Neural crest cell (in vitro differentiated cells): ENCODE measurements at regions not wholly inside any gene's neighbourhood (a gene's known extent, or its start where the extent isn't known, plus 50 kb on each side); places are given as distances from the start of the nearest gene placed in this dataset.

ENCODE experiments used
- DNase-seq: peaks from one replicate; pipeline ENCODE4 v3.0.0; 2021; ENCODE audit warnings: low read depth, mixed read lengths, low spot score
- H3K27ac Mint-ChIP-seq: one replicate; pipeline ENCODE4 v1.8.0; 2021; ENCODE audit warnings: mild to moderate bottlenecking, mixed read lengths; ENCODE audit not compliant: unreplicated experiment
- H3K27me3 Mint-ChIP-seq: 2 replicates; pipeline ENCODE4 v1.8.0; 2021; ENCODE audit warnings: low read depth, mild to moderate bottlenecking, mixed read lengths
- H3K36me3 Mint-ChIP-seq: 2 replicates; pipeline ENCODE4 v1.8.0; 2021; ENCODE audit warnings: low read depth, mild to moderate bottlenecking, mixed read lengths
- H3K4me1 Mint-ChIP-seq: 2 replicates; pipeline ENCODE4 v1.8.0; 2021; ENCODE audit warnings: mixed read lengths
- H3K4me3 Mint-ChIP-seq: one replicate; pipeline ENCODE4 v1.8.0; 2021; ENCODE audit warnings: mild to moderate bottlenecking, mixed read lengths
- H3K9me3 Mint-ChIP-seq: 2 replicates; pipeline ENCODE4 v1.8.0; 2021; ENCODE audit warnings: mixed read lengths
- CTCF ChIP-seq: fragments of 200-600 bp; sonication (generic); conservative IDR thresholded peaks from 2 replicates; pipeline ENCODE4 v1.5.0; 2021; ENCODE audit warnings: antibody characterized with exemption, mild to moderate bottlenecking

- no peak for DNase-seq
- no peak overlapping the region for H3K27ac Mint-ChIP-seq
- no peak overlapping the region for H3K4me3 Mint-ChIP-seq
- no peak for TF ChIP-seq CTCF
- peaks cover 7% of the 10 kb centered on the region for H3K9me3 Mint-ChIP-seq
- no peaks in the 10 kb centered on the region for H3K36me3 Mint-ChIP-seq
- H3K4me1 Mint-ChIP-seq, result peaks cover 1% of the 10 kb centered on the region
- H3K27me3 Mint-ChIP-seq, result no peaks in the 10 kb centered on the region
Observed at GRCh38 chr13:74669149-74669548, 534.9 kb upstream of the KLF12 start.

GRCh38 chr13:74667656-74668203 is 533.5 kb upstream of the KLF12 start:
- Mint-ChIP-seq H3K9me3 (peaks cover 4% of the 10 kb centered on the region), H3K27me3 (no peaks in the 10 kb centered on the region)
- no peak for TF ChIP-seq CTCF

DNA sequence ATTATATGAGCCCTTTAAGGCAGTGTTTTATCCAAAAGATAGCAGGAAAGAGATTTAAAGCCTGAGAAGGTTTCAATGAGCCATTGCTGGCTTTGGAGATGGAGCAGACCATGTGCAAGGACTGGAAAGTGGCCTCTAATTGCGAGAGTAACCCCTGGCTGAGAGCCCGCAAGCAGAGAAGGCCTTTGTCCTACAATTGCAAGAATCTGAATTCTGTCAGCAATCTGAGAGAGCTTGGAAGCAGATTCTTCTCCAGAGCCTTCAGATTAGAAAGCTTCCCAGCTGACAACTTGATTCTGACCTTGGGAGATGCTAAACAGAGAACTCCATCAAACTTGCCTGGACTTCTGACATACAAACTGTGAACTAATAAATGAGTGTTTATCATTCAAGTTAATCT is 528.7 kb upstream of the KLF12 start:
- TF ChIP-seq CTCF, result no peak
- H3K4me1 Mint-ChIP-seq, result no peaks in the 10 kb centered on the region
- no peaks in the 10 kb centered on the region for H3K9me3 Mint-ChIP-seq
- DNase-seq, result no peak
- no peak overlapping the region for H3K4me3 Mint-ChIP-seq
- no peaks in the 10 kb centered on the region for H3K27me3 Mint-ChIP-seq
- no peaks in the 10 kb centered on the region for H3K36me3 Mint-ChIP-seq
- no peak overlapping the region for H3K27ac Mint-ChIP-seq

More at GRCh38 chr13:74667656-74668203, 533.5 kb upstream of the KLF12 start:
- Mint-ChIP-seq H3K4me3 (no peak overlapping the region), H3K36me3 (no peaks in the 10 kb centered on the region), H3K4me1 (no peaks in the 10 kb centered on the region), H3K27ac (no peak overlapping the region)
- DNase-seq, result no peak

GRCh38 chr13:74661851-74662250 is 527.6 kb upstream of the KLF12 start:
- Mint-ChIP-seq H3K36me3 (no peaks in the 10 kb centered on the region), H3K27ac (no peak overlapping the region), H3K4me3 (no peak overlapping the region), H3K9me3 (no peaks in the 10 kb centered on the region), H3K27me3 (no peaks in the 10 kb centered on the region), H3K4me1 (no peaks in the 10 kb centered on the region)
- DNase-seq, result no peak
- TF ChIP-seq CTCF, result no peak

GRCh38 chr13:74657765-74658164 is 523.6 kb upstream of the KLF12 start:
- H3K9me3 Mint-ChIP-seq, result peaks cover 5% of the 10 kb centered on the region
- H3K4me1 Mint-ChIP-seq, result no peaks in the 10 kb centered on the region
- H3K27ac Mint-ChIP-seq, result no peak overlapping the region
- H3K36me3 Mint-ChIP-seq, result no peaks in the 10 kb centered on the region
- TF ChIP-seq CTCF, result no peak
- H3K4me3 Mint-ChIP-seq, result no peak overlapping the region
- H3K27me3 Mint-ChIP-seq, result no peaks in the 10 kb centered on the region
- DNase-seq, result no peak
